ENCODE measurements at regions not wholly inside any gene's neighbourhood (a gene's known extent, or its start where the extent isn't known, plus 50 kb on each side); places are given as distances from the start of the nearest gene placed in this dataset.
"Not testable (repeated sequence)": the region's sequence is repeated elsewhere in the genome, so short reads cannot be mapped to it uniquely, and the experiment has no call there.

- DNase-seq (ENCODE audit: low read depth in 2 of 2, low spot score in 1 of 2) = no peak
Measured at GRCh38 chr10:10701084-10701611, 316.5 kb upstream of the CELF2 start.

GRCh38 chr10:10702211-10702610, 315.5 kb upstream of the CELF2 start:
- DNase-seq (ENCODE audit: low read depth in 2 of 2, low spot score in 1 of 2) = no peak

GRCh38 chr10:10703382-10703781, 314.3 kb upstream of the CELF2 start:
- DNase-seq (ENCODE audit: low read depth in 2 of 2, low spot score in 1 of 2) = no peak

GRCh38 chr10:10712155-10712704, 305.4 kb upstream of the CELF2 start:
- no peak for DNase-seq (ENCODE audit: low read depth in 2 of 2, low spot score in 1 of 2)

- DNase-seq (ENCODE audit: low read depth in 2 of 2, low spot score in 1 of 2) = no peak
Measured at GRCh38 chr10:10714327-10714726, 303.3 kb upstream of the CELF2 start.

GRCh38 chr10:10716972-10717371, 300.7 kb upstream of the CELF2 start:
- no peak for DNase-seq (ENCODE audit: low read depth in 2 of 2, low spot score in 1 of 2)

- DNase-seq (ENCODE audit: low read depth in 2 of 2, low spot score in 1 of 2) = no peak
Measured at GRCh38 chr10:10722422-10722821, 295.2 kb upstream of the CELF2 start.

- DNase-seq (ENCODE audit: low read depth in 2 of 2, low spot score in 1 of 2) = no peak
Measured at GRCh38 chr10:10725196-10725595, 292.5 kb upstream of the CELF2 start.

GRCh38 chr10:10726101-10726500, 291.6 kb upstream of the CELF2 start:
- no peak for DNase-seq (ENCODE audit: low read depth in 2 of 2, low spot score in 1 of 2)

GRCh38 chr10:10727411-10727810, 290.3 kb upstream of the CELF2 start:
- not testable (repeated sequence) for DNase-seq (ENCODE audit: low read depth in 2 of 2, low spot score in 1 of 2)

GRCh38 chr10:10727812-10728211, 289.9 kb upstream of the CELF2 start:
- DNase-seq (ENCODE audit: low read depth in 2 of 2, low spot score in 1 of 2) = no peak

- DNase-seq (ENCODE audit: low read depth in 2 of 2, low spot score in 1 of 2) = no peak
Measured at GRCh38 chr10:10730471-10731043, 287.1 kb upstream of the CELF2 start.

- no peak for DNase-seq (ENCODE audit: low read depth in 2 of 2, low spot score in 1 of 2)
Measured at GRCh38 chr10:10731366-10731765, 286.3 kb upstream of the CELF2 start.

- DNase-seq (ENCODE audit: low read depth in 2 of 2, low spot score in 1 of 2) = no peak
Measured at GRCh38 chr10:10734356-10735064, 283.2 kb upstream of the CELF2 start.

- no peak for DNase-seq (ENCODE audit: low read depth in 2 of 2, low spot score in 1 of 2)
Measured at GRCh38 chr10:10745291-10745690, 272.4 kb upstream of the CELF2 start.

GRCh38 chr10:10755490-10755889, 262.2 kb upstream of the CELF2 start:
- DNase-seq (ENCODE audit: low read depth in 2 of 2, low spot score in 1 of 2) = no peak

GRCh38 chr10:10758306-10758705, 259.4 kb upstream of the CELF2 start:
- no peak for DNase-seq (ENCODE audit: low read depth in 2 of 2, low spot score in 1 of 2)

GRCh38 chr10:10759806-10760205, 257.9 kb upstream of the CELF2 start:
- not testable (repeated sequence) for DNase-seq (ENCODE audit: low read depth in 2 of 2, low spot score in 1 of 2)

- no peak for DNase-seq (ENCODE audit: low read depth in 2 of 2, low spot score in 1 of 2)
Measured at GRCh38 chr10:10765017-10765416, 252.7 kb upstream of the CELF2 start.

- DNase-seq (ENCODE audit: low read depth in 2 of 2, low spot score in 1 of 2) = no peak
Measured at GRCh38 chr10:10772411-10772810, 245.3 kb upstream of the CELF2 start.

- no peak for DNase-seq (ENCODE audit: low read depth in 2 of 2, low spot score in 1 of 2)
Measured at GRCh38 chr10:10772874-10773508, 244.7 kb upstream of the CELF2 start.

- no peak for DNase-seq (ENCODE audit: low read depth in 2 of 2, low spot score in 1 of 2)
Measured at GRCh38 chr10:10774416-10774815, 243.3 kb upstream of the CELF2 start.
